ENCODE measurements at regions not wholly inside any gene's neighbourhood (a gene's known extent, or its start where the extent isn't known, plus 50 kb on each side); places are given as distances from the start of the nearest gene placed in this dataset.
"Not testable (repeated sequence)": the region's sequence is repeated elsewhere in the genome, so short reads cannot be mapped to it uniquely, and the experiment has no call there.

DNA sequence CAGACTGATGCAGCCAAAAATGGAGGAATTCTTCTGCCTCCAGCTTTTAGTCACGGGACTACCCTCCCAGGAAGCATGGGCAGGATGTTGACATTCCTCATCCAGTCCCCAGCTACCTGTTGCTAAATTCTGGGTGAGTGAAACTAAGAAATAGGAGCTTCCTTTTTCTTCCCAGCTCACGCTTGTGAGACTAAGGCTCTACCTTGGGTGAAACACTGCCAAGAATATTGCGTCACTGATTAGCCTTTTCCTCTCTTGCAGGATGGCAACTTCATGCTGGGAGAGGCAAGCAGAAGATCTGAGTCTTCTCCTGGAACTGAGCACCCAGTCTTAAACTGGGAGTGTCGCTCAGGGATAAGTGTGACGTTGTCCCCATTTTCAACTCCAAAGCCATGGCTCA, 59.7 kb downstream of the RNU2-63P start:
- peak; percentile 21 for DNase-seq (ENCODE audit: low read depth)

DNA sequence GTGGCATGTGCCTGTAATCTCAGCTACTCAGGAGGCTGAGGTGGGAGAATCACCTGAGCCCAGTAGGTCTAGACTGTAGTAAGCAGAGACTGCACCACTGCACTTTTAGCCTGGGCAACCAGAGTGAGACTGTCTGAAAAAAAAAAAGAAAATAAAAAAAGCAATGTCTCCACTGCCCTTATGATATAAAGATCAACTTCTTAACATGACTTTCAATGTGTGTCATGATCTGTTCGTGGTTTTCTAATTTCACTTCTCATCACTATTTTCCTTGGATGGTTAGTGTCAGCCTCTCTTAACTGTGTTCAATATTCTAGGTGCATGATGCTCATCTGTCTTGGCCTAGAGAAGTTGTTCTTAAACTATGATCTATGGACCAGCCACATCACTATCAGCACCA, 67.3 kb downstream of the RNU2-63P start:
- not testable (repeated sequence) for DNase-seq (ENCODE audit: low read depth)

DNA sequence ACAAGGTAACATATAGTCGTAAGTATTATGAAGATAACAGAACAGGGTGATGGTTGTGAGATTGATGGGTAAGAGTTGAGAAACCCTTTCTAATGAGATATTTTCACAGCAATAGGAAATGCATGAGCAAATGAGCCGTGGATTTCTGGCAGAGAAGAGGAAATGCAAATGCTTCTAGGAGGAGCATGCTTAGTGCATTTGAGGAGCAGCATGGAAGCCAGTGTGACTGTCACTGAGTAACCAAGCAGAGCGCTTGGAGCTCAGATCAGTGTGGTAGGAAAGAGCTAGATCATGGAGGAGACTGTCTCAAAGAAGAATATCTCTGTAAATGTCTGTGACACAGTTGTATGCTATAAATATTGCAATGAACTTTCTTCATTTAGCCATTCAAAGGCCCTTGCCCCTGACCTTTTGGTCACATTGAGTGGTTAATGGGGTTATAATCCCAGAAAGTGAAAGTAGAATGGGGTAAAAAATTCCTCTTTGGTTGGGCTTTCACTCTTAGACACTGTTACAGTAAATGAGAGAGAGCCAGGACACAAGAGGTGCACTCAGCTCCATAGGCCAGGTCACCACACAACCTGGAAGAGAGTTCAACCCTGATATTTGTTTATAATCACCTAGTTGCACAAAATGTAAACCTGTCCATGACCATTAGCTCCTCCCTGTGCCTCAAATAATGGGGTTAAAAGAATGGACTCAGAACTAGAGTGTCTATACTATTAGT, 69.5 kb downstream of the RNU2-63P start:
- DNase-seq (ENCODE audit: low read depth): not testable (repeated sequence)

DNA sequence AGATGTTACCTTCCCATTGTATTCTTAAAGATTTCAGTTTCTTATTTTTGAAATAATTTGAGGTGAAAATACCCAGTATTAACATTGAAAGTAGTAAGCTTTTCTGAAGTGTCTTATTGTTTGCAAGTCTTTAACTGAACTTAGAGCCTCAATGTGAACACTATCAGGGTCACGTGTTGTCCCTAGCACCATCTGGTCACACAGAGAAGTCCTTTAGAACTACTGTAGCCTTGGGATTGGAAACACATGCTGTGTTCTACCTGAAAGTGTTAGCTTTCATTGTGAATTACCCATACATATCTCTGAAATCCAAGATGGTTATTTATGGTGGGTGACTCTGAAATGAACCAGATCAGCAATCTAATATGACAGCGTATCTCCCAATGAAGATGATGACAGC, 77.0 kb downstream of the RNU2-63P start:
- not testable (repeated sequence) for DNase-seq (ENCODE audit: low read depth)

DNA sequence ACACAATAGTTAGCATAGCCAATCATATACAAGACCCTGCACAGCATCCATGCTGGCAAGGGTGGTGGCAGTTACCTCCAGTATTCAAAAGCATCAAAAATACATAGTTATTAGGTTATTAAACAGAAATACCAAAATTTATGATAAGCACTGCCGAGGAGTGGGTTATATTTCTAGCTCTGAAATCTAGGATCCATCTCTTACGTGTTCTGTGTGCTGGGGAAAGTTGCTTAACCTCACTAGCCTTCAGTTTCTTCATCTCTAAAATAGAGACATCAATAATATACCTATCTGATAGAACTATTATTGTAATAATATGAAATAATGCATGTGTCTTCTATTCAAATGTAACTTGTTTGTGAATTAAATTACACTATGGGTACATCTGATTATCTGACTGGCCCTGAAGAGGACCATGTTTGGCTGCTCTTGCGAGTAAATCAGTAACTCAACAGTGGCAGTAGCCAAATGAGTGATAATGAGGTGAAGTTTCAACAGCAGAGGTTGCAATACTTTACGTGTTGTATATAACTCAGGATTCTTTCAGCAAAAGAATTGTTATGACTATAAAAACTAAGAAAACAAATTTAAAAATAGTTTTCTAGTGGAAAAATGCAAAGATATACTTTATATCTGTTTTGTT, 93.5 kb upstream of the RGPD2 start:
- peak; percentile 1 for DNase-seq (ENCODE audit: low read depth)

DNA sequence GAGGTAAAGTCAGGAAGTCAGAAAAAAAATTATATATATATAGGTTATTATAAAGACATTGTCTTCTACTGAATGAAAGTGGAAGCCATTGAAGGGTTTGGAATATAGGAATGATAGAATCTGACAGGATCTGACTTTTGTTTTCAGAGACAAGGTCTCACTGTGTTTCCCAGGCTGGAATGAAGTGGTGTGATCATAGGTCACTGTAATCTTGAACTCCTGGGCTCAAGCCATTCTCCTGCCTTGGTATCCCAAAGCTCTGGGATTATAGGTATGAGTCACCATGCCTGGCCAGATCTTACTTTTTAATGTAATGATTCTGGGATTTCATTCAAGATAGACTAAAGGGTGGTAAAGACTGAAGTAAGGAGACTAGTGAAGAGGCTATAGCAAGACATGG, 91.6 kb upstream of the RGPD2 start:
- not testable (repeated sequence) for DNase-seq (ENCODE audit: low read depth)

DNA sequence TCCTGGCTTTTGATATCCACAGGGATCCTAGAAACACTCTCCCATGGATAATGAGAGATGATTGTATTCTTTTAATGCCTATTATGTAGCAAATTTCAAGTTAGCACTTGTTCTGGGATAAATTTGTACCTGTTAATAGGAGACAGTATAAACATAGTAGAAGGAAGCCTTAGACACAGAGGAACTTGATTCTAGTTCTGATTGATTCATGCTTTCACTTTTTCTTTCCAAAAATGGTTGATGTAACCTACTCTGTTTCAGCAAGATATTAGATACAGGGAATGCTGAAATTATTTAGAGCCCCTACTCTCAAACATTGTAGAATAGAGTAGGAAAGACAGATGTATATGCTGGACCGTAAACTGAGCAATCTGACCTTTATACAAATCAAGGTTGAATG, 85.3 kb upstream of the RGPD2 start:
- DNase-seq (ENCODE audit: low read depth): not testable (repeated sequence)

DNA sequence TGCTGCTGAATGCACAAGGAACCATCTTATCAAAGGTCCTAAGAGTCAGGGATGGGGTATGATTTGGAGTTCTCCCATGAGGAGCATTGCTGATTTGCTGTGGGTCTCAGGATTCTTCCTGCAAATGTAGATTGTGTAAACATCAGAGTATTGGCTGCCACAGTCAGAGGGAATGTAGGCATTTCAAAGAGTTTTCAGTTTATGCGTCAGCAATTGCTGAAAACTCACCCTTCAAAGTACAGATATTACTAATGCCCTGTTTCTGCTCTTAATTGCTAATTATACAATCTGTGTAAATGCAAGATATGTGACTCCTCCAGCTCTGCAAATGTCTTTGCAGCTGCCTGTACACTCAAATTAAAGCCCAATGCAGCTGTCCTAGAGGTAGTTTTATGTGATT, 83.4 kb upstream of the RGPD2 start:
- not testable (repeated sequence) for DNase-seq (ENCODE audit: low read depth)

DNA sequence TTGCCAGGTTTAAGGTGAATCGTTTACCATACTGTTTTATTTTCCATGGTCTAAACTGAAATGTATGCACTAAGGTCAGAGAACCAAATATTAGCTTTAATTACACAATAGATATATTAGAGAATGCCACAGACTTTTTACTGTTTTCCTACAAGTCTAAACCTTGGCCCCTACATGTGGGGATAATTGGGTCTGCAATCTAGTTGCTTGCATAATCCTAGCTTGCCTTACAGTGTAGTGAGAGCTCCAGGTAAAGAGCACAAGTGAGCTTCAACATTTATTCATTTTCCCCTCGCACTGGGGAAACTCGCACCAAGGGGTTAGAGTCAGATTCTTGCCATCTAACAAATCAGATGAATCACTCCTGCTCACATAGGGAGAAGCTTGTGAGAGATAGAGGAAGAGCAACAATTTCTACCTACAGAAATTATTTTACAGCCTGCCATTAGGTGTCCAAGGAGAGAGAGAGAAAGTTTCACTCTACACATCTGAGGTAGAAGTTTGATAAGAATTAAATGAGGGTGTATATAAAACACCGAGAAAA, 82.0 kb upstream of the RGPD2 start:
- not testable (repeated sequence) for DNase-seq (ENCODE audit: low read depth)

DNA sequence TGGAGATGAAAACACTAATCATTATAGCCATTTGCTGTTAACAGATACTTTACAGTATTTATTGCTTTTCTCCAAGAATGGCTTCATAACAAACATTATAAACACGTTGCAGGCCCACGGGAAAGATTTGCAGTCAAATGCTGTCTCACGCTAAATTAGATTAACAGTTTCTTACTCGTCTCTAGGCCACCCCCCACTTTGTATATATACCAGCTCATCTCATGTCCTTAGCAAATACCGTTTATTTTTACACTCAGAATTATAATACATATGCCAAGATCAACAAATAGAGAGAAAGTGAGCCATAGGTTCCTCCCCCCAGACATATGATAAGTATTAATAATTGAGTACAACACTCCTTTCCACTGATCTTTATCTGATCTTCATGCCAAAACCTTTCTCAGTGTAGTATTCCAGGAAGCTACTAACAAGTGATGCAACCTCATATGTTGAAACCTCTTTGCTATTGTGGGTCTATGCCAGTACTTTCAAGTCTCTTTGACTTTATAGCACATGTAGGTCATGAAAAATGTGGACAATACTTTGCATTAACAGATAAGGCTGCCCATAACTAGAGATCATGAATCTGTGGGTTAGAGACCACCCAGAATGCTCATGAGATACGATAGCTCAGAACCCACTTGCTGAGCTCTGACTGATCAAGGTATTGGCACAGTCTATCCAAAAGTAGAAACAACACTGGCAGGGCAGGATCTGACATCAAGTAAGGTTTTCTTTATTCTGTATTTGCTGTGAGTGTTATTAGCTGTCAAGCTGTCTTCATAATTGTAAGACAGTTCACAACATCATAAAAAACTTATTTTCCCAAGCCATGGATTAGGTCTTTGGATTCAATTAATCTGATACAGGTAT, 77.9 kb upstream of the RGPD2 start:
- not testable (repeated sequence) for DNase-seq (ENCODE audit: low read depth)

DNA sequence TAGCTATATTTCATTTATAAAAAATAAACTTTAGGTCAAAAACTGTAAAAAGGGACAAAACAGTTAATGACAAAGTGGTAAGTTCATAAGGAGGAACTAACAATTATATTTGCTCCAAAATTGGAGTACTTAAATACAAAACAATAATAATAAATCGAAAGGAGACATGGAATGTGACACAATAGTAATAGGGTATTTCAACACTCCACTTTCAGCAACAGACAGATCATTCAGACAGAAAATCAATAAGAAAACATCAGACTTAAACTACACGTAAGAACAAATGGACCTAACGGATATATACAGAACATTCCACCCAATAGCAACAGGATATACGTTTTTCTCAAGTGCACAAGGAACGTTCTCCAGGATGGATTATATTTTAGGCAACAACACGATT, 58.1 kb upstream of the RGPD2 start:
- DNase-seq (ENCODE audit: low read depth): not testable (repeated sequence)

All from renal cortical epithelial cell (primary cell).